GM18499 (cell line): ENCODE measurements at regions not wholly inside any gene's neighbourhood (a gene's known extent, or its start where the extent isn't known, plus 50 kb on each side); places are given as distances from the start of the nearest gene placed in this dataset.
"Not testable (repeated sequence)": the region's sequence is repeated elsewhere in the genome, so short reads cannot be mapped to it uniquely, and the experiment has no call there.

Source experiments
- ATAC-seq: cut with Tn5 transposase; IDR thresholded peaks from one replicate; pipeline ENCODE4 v1.9.1; 2021; ENCODE audit warnings: moderate number of reproducible peaks; ENCODE audit not compliant: insufficient read depth, unreplicated experiment

GRCh38 chr9:39463696-39464095 is 108.2 kb downstream of the SPATA31A1 start:
- ATAC-seq, result peak; percentile 21

- peak; percentile 88 for ATAC-seq
Measured at GRCh38 chr9:39464122-39464777, 108.8 kb downstream of the SPATA31A1 start.

GRCh38 chr9:39474499-39474898 is 119.0 kb downstream of the SPATA31A1 start:
- peak; percentile 99 for ATAC-seq

- ATAC-seq, result not testable (repeated sequence)
Measured at GRCh38 chr9:39483073-39483472, 127.6 kb downstream of the SPATA31A1 start.

GRCh38 chr9:39483880-39484279 is 128.4 kb downstream of the SPATA31A1 start:
- not testable (repeated sequence) for ATAC-seq

GRCh38 chr9:39484292-39484691 is 128.8 kb downstream of the SPATA31A1 start:
- not testable (repeated sequence) for ATAC-seq

GRCh38 chr9:39487477-39487876 is 132.0 kb downstream of the SPATA31A1 start:
- ATAC-seq, result not testable (repeated sequence)

GRCh38 chr9:39496248-39496647 is 140.8 kb downstream of the SPATA31A1 start:
- not testable (repeated sequence) for ATAC-seq

- ATAC-seq, result not testable (repeated sequence)
Measured at GRCh38 chr9:39503178-39503577, 147.7 kb downstream of the SPATA31A1 start.

- ATAC-seq, result not testable (repeated sequence)
Measured at GRCh38 chr9:39527387-39528029, 172.0 kb downstream of the SPATA31A1 start.

GRCh38 chr9:39532597-39532996 is 177.1 kb downstream of the SPATA31A1 start:
- ATAC-seq, result not testable (repeated sequence)

GRCh38 chr9:39533001-39533762 is 177.7 kb downstream of the SPATA31A1 start:
- ATAC-seq, result not testable (repeated sequence)

- ATAC-seq, result not testable (repeated sequence)
Measured at GRCh38 chr9:39533763-39534548, 178.5 kb downstream of the SPATA31A1 start.

- ATAC-seq, result not testable (repeated sequence)
Measured at GRCh38 chr9:39534897-39535296, 179.4 kb downstream of the SPATA31A1 start.

- not testable (repeated sequence) for ATAC-seq
Measured at GRCh38 chr9:39542157-39542556, 186.7 kb downstream of the SPATA31A1 start.

GRCh38 chr9:39545079-39545478 is 189.6 kb downstream of the SPATA31A1 start:
- not testable (repeated sequence) for ATAC-seq

GRCh38 chr9:39550573-39550972 is 195.1 kb downstream of the SPATA31A1 start:
- ATAC-seq, result not testable (repeated sequence)

- ATAC-seq, result not testable (repeated sequence)
Measured at GRCh38 chr9:39551544-39551943, 196.1 kb downstream of the SPATA31A1 start.

- not testable (repeated sequence) for ATAC-seq
Measured at GRCh38 chr9:39552242-39552881, 196.9 kb downstream of the SPATA31A1 start.

GRCh38 chr9:39554352-39554751 is 198.9 kb downstream of the SPATA31A1 start:
- ATAC-seq, result not testable (repeated sequence)
